ENCODE measurements at regions not wholly inside any gene's neighbourhood (a gene's known extent, or its start where the extent isn't known, plus 50 kb on each side); places are given as distances from the start of the nearest gene placed in this dataset.

- no peak for TF ChIP-seq EZH2phosphoT487 (IDR thresholded peaks at IDR 0.05; ENCODE audit: borderline replicate concordance, low read depth, low read length)
- no peak for TF ChIP-seq CTCF (conservative IDR thresholded peaks at IDR 0.05; ENCODE audit: low read length)
- Histone ChIP-seq H2AFZ (ENCODE audit: low read length) (no peak overlapping the region), H3K36me3 (ENCODE audit: insufficient read depth, low read length) (no peaks in the 10 kb centered on the region), H3K27ac (ENCODE audit: low read depth, low read length, poor library complexity, severe bottlenecking) (no peak overlapping the region), H3K79me2 (ENCODE audit: insufficient read depth, low read depth, low read length) (no peaks in the 10 kb centered on the region), H3K4me3 (ENCODE audit: low read depth, low read length, poor library complexity, severe bottlenecking) (no peak overlapping the region), H4K20me1 (ENCODE audit: insufficient read depth, low read length) (no peaks in the 10 kb centered on the region), H3K9me3 (ENCODE audit: low read length) (no peaks in the 10 kb centered on the region), H3K4me1 (ENCODE audit: insufficient read depth, low read length, poor library complexity, severe bottlenecking) (no peaks in the 10 kb centered on the region), H3K4me2 (ENCODE audit: low read length) (no peak overlapping the region), H3K9me2 (ENCODE audit: insufficient read depth, low read length) (no peaks in the 10 kb centered on the region)
- ChIA-PET CTCF (ENCODE audit: unreplicated experiment) (no interaction called here), POLR2A (no interaction called here)
- no TSS peak for BruUV-seq (replicated peaks)
- intact Hi-C loops (cut with micrococcal nuclease; ENCODE audit: unreplicated experiment): no loop called here
- DNase-seq (ENCODE audit: low spot score): no peak
Observed at GRCh38 chr1:34296059-34296458, 119.4 kb downstream of the C1orf94 start.

GRCh38 chr1:34302798-34303197, 126.1 kb downstream of the C1orf94 start:
- no peak overlapping the region for H3K27ac ChIP-seq (ENCODE audit: low read depth, low read length, poor library complexity, severe bottlenecking)
- no peaks in the 10 kb centered on the region for H3K9me3 ChIP-seq (ENCODE audit: low read length)
- no peak overlapping the region for H3K4me2 ChIP-seq (ENCODE audit: low read length)
- H3K9me2 ChIP-seq (ENCODE audit: insufficient read depth, low read length): no peaks in the 10 kb centered on the region
- no peaks in the 10 kb centered on the region for H4K20me1 ChIP-seq (ENCODE audit: insufficient read depth, low read length)
- POLR2A ChIA-PET: no interaction called here
- no peaks in the 10 kb centered on the region for H3K79me2 ChIP-seq (ENCODE audit: insufficient read depth, low read depth, low read length)
- no peak overlapping the region for H2AFZ ChIP-seq (ENCODE audit: low read length)
- H3K4me3 ChIP-seq (ENCODE audit: low read depth, low read length, poor library complexity, severe bottlenecking): no peak overlapping the region
- no peak for DNase-seq (ENCODE audit: low spot score)
- H3K36me3 ChIP-seq (ENCODE audit: insufficient read depth, low read length): no peaks in the 10 kb centered on the region
- H3K4me1 ChIP-seq (ENCODE audit: insufficient read depth, low read length, poor library complexity, severe bottlenecking): no peaks in the 10 kb centered on the region
- CTCF ChIA-PET (ENCODE audit: unreplicated experiment): no interaction called here
- TF ChIP-seq EZH2phosphoT487 (IDR thresholded peaks at IDR 0.05; ENCODE audit: borderline replicate concordance, low read depth, low read length) (no peak), CTCF (conservative IDR thresholded peaks at IDR 0.05; ENCODE audit: low read length) (no peak)
- intact Hi-C loops (cut with micrococcal nuclease; ENCODE audit: unreplicated experiment): no loop called here
- no TSS peak for BruUV-seq (replicated peaks)

- Histone ChIP-seq H2AFZ (ENCODE audit: low read length) (no peak overlapping the region), H3K4me2 (ENCODE audit: low read length) (no peak overlapping the region), H3K79me2 (ENCODE audit: insufficient read depth, low read depth, low read length) (no peaks in the 10 kb centered on the region), H4K20me1 (ENCODE audit: insufficient read depth, low read length) (no peaks in the 10 kb centered on the region), H3K9me3 (ENCODE audit: low read length) (no peaks in the 10 kb centered on the region), H3K4me3 (ENCODE audit: low read depth, low read length, poor library complexity, severe bottlenecking) (no peak overlapping the region), H3K4me1 (ENCODE audit: insufficient read depth, low read length, poor library complexity, severe bottlenecking) (no peaks in the 10 kb centered on the region), H3K36me3 (ENCODE audit: insufficient read depth, low read length) (no peaks in the 10 kb centered on the region), H3K9me2 (ENCODE audit: insufficient read depth, low read length) (no peaks in the 10 kb centered on the region), H3K27ac (ENCODE audit: low read depth, low read length, poor library complexity, severe bottlenecking) (no peak overlapping the region)
- ChIA-PET CTCF (ENCODE audit: unreplicated experiment) (no interaction called here), POLR2A (no interaction called here)
- DNase-seq (ENCODE audit: low spot score): no peak
- intact Hi-C loops (cut with micrococcal nuclease; ENCODE audit: unreplicated experiment): no loop called here
- TF ChIP-seq EZH2phosphoT487 (IDR thresholded peaks at IDR 0.05; ENCODE audit: borderline replicate concordance, low read depth, low read length): no peak
- no peak for TF ChIP-seq CTCF (conservative IDR thresholded peaks at IDR 0.05; ENCODE audit: low read length)
- no TSS peak for BruUV-seq (replicated peaks)
Observed at GRCh38 chr1:34303218-34303617, 126.5 kb downstream of the C1orf94 start.

Data from OCI-LY7 (cell line).